Heart right ventricle (tissue), 16 donors: ENCODE measurements at regions not wholly inside any gene's neighbourhood (a gene's known extent, or its start where the extent isn't known, plus 50 kb on each side); places are given as distances from the start of the nearest gene placed in this dataset.

Source experiments
- ATAC-seq, 8 donors: fragments of 200-7000 bp; cut with Tn5 transposase; one replicate each; pipeline ENCODE4 v1.9.1; 2020; ENCODE audit warnings: mild to moderate bottlenecking in 8 of 8, moderate library complexity in 8 of 8, moderate number of reproducible peaks in 1 of 8
- DNase-seq, 2 donors: peaks; one replicate each; pipeline ENCODE4 v3.0.0-alpha.2; 2020
- H3K27ac ChIP-seq, 10 donors: fragments of 200-600 bp; sonication (generic) in 2 of 10; one replicate each; pipeline versions ENCODE4 v1.5.0 to v1.8.0; 2020 to 2022; ENCODE audit warnings: mild to moderate bottlenecking in 3 of 10
- H3K27me3 ChIP-seq, 7 donors: fragments of 200-600 bp; one replicate each; pipeline ENCODE4 v1.8.0; 2021 to 2022; ENCODE audit warnings: mild to moderate bottlenecking in 2 of 7
- H3K36me3 ChIP-seq, 9 donors: fragments of 200-600 bp; sonication (generic) in 1 of 9; one replicate each; pipeline versions ENCODE4 v1.5.0 to v1.8.0; 2020 to 2022; ENCODE audit warnings: mild to moderate bottlenecking in 2 of 9
- H3K4me1 ChIP-seq, 9 donors: fragments of 200-600 bp; sonication (generic) in 1 of 9; one replicate each; pipeline versions ENCODE4 v1.5.0 to v1.8.0; 2020 to 2022; ENCODE audit warnings: mild to moderate bottlenecking in 4 of 9
- H3K4me3 ChIP-seq, 10 donors: fragments of 200-600 bp; sonication (generic) in 2 of 10; one replicate each; pipeline versions ENCODE4 v1.5.0 to v1.8.0; 2020 to 2022; ENCODE audit warnings: mild to moderate bottlenecking in 7 of 10, moderate library complexity in 2 of 10
- H3K9me3 ChIP-seq, 11 donors: fragments of 200-600 bp in 10 of 11; sonication (generic) in 2 of 11; one replicate each; pipeline versions ENCODE4 v1.5.0 to v1.8.0; 2013 to 2022; ENCODE audit warnings: mild to moderate bottlenecking in 2 of 11, control low read depth in 1 of 11, moderate library complexity in 1 of 11
- CTCF ChIP-seq, 9 donors: fragments of 200-600 bp; sonication (generic) in 2 of 9; IDR thresholded peaks; one replicate each; pipeline versions ENCODE4 v1.5.0 to v1.8.0; 2021 to 2022; ENCODE audit warnings: antibody characterized with exemption in 9 of 9, mild to moderate bottlenecking in 5 of 9, moderate library complexity in 1 of 9
- WGBS, 2 donors: extraction: QIAGEN DNeasy Blood & Tissue Kit; methylation state at CpG; one replicate each; pipeline ENCODE4 v1.1.7; 2013; ENCODE audit warnings: inconsistent platforms in 1 of 2; 5-methylcytosine and 5-hydroxymethylcytosine counted together
- intact Hi-C, 10 donors: fragments of 100-400 bp; cut with DNase I; formaldehyde crosslinking; loops; one replicate each; pipeline versions ENCODE4 v1.11.1 to v1.14.2; 2022
- donor health status: Arrhythmogenic right ventricular cardiomyopathy.
- donor health status: ischemic (EF 13 %, LVEDD 7.1; RV severe dilation, severe dysfunction).
- donor health status: healthy with polysubstance abuse.
- donor health status: DM: no; HTN: yes; CAD: no.
- donor health status: DM: no; HTN: no; CAD: no.
- donor health status: ischemic (EF 25% LVEDD 6.9; RV normal size, moderate dysfunction).
- donor health status: ischemic (EF 25% LVEDD 5.7; RV mildly dilated, moderate dysfunction).
- donor health status: healthy.
- donor health status: DM: yes; HTN: yes; CAD: no.
- donor health status: Ischemic cardiomyopathy.
- donor health status: ischemic (EF 35%, LVEDD 5.7; RV mildly dilated, moderate dysfunction).
- donor health status: nonischemic (EF 11% LVEDD 7.7; RV severe dilation, severe dysfunction).
- donor health status: DM: yes; HTN: yes; CAD: no.
- donor health status: PGD.
- donor health status: ischemic (EF 29% LVEDD 5.4; RV normal size, mild dysfunction).
- donor health status: nonischemic (EF 23%, LVEDD 6.1; RV moderate dilation, normal function).

- H3K4me3 ChIP-seq = no peak overlapping the region
- no peaks in the 10 kb centered on the region for H3K36me3 ChIP-seq
- H3K9me3 ChIP-seq = peaks cover 0 to 3% (median 0%) of the 10 kb centered on the region in 11 donors
- no peak overlapping the region for H3K27ac ChIP-seq
- ATAC-seq (no peak), DNase-seq (no peak)
- H3K27me3 ChIP-seq = peaks cover 0 to 11% (median 0%) of the 10 kb centered on the region in 7 donors
- 83 to 88% methylated on average over 5 of the region's 5 CpGs for WGBS, 2 donors
- intact Hi-C loops = no loop called here
- no peaks in the 10 kb centered on the region for H3K4me1 ChIP-seq
- no peak for TF ChIP-seq CTCF (IDR thresholded peaks at IDR 0.05)
These were observed 71.7 kb upstream of the AUTS2 start for GRCh38 chr7:69526570-69526969.

GRCh38 chr7:69527706-69528105 lies 70.6 kb upstream of the AUTS2 start:
- no peak for DNase-seq
- H3K27ac ChIP-seq = no peak overlapping the region
- H3K4me3 ChIP-seq = no peak overlapping the region
- intact Hi-C loops = no loop called here
- H3K27me3 ChIP-seq = peaks cover 0 to 14% (median 0%) of the 10 kb centered on the region in 7 donors
- ATAC-seq = no peak
- H3K9me3 ChIP-seq = peaks cover 0 to 3% (median 0%) of the 10 kb centered on the region in 11 donors
- H3K36me3 ChIP-seq = no peaks in the 10 kb centered on the region
- no peak for TF ChIP-seq CTCF (IDR thresholded peaks at IDR 0.05)
- H3K4me1 ChIP-seq = no peaks in the 10 kb centered on the region

- no peaks in the 10 kb centered on the region for H3K4me1 ChIP-seq
- H3K36me3 ChIP-seq = no peaks in the 10 kb centered on the region
- TF ChIP-seq CTCF (IDR thresholded peaks at IDR 0.05) = no peak
- H3K27ac ChIP-seq = no peak overlapping the region
- intact Hi-C loops = no loop called here
- DNase-seq (no peak), ATAC-seq (no peak)
- no peak overlapping the region for H3K4me3 ChIP-seq
- H3K27me3 ChIP-seq = peaks cover 0 to 31% (median under 1%) of the 10 kb centered on the region in 7 donors
- WGBS, 2 donors = 76 to 78% methylated on average over 3 of the region's 3 CpGs
- H3K9me3 ChIP-seq = no peaks in the 10 kb centered on the region
These were observed 67.2 kb upstream of the AUTS2 start for GRCh38 chr7:69531050-69531449.

GRCh38 chr7:69534461-69535041 lies 63.7 kb upstream of the AUTS2 start:
- peaks cover 0 to 41% (median 8%) of the 10 kb centered on the region in 7 donors for H3K27me3 ChIP-seq
- no peak for TF ChIP-seq CTCF (IDR thresholded peaks at IDR 0.05)
- 49 to 54% methylated on average over 15 of the region's 15 CpGs for WGBS, 2 donors
- H3K4me3 ChIP-seq = no peak overlapping the region
- ATAC-seq = no peak
- H3K9me3 ChIP-seq = no peaks in the 10 kb centered on the region
- no peaks in the 10 kb centered on the region for H3K36me3 ChIP-seq
- H3K4me1 ChIP-seq = no peaks in the 10 kb centered on the region
- no peak for DNase-seq
- intact Hi-C loops = no loop called here
- no peak overlapping the region for H3K27ac ChIP-seq
